ENCODE measurements at regions not wholly inside any gene's neighbourhood (a gene's known extent, or its start where the extent isn't known, plus 50 kb on each side); places are given as distances from the start of the nearest gene placed in this dataset.

- H3K4me1 ChIP-seq = no peaks in the 10 kb centered on the region
- no peaks in the 10 kb centered on the region for H3K27me3 ChIP-seq
- WGBS, 5 donors = 65 to 87% (median 80%) methylated on average over 1 of the region's 1 CpG
- H3K9me3 ChIP-seq = peaks cover 0 to 4% (median 0%) of the 10 kb centered on the region in 4 donors
- no peak for TF ChIP-seq POLR2AphosphoS5 (IDR thresholded peaks at IDR 0.05)
- TF ChIP-seq CTCF (IDR thresholded peaks at IDR 0.05) = no peak
- TF ChIP-seq EP300 (IDR thresholded peaks at IDR 0.05) = no peak
- no peak for TF ChIP-seq POLR2A (IDR thresholded peaks at IDR 0.05)
- DNase-seq = no peak
- no peak overlapping the region for H3K4me3 ChIP-seq
- H3K27ac ChIP-seq = no peak overlapping the region
- intact Hi-C loops (cut with DNase I; ENCODE audit: low total_unique reads) = no loop called here
- no peaks in the 10 kb centered on the region for H3K36me3 ChIP-seq
Observed at GRCh38 chr2:125553768-125554167, 1102.2 kb upstream of the GYPC start.

GRCh38 chr2:125554956-125555355, 1101.0 kb upstream of the GYPC start:
- TF ChIP-seq CTCF (IDR thresholded peaks at IDR 0.05) (no peak), POLR2A (IDR thresholded peaks at IDR 0.05) (no peak), EP300 (IDR thresholded peaks at IDR 0.05) (no peak), POLR2AphosphoS5 (IDR thresholded peaks at IDR 0.05) (no peak)
- Histone ChIP-seq H3K27ac (no peak overlapping the region), H3K9me3 (peaks cover 0 to 4% (median 0%) of the 10 kb centered on the region in 4 donors), H3K4me3 (no peak overlapping the region), H3K4me1 (no peaks in the 10 kb centered on the region), H3K36me3 (no peaks in the 10 kb centered on the region), H3K27me3 (no peaks in the 10 kb centered on the region)
- intact Hi-C loops (cut with DNase I; ENCODE audit: low total_unique reads) = no loop called here
- DNase-seq = no peak
- WGBS, 5 donors = 48 to 56% (median 49%) methylated on average over 2 of the region's 2 CpGs

GRCh38 chr2:125559186-125559585, 1096.8 kb upstream of the GYPC start:
- Histone ChIP-seq H3K4me3 (no peak overlapping the region), H3K9me3 (peaks cover 0 to 4% (median 0%) of the 10 kb centered on the region in 4 donors), H3K27me3 (no peaks in the 10 kb centered on the region), H3K36me3 (no peaks in the 10 kb centered on the region), H3K27ac (no peak overlapping the region), H3K4me1 (no peaks in the 10 kb centered on the region)
- intact Hi-C loops (cut with DNase I; ENCODE audit: low total_unique reads) = no loop called here
- no peak for DNase-seq
- TF ChIP-seq POLR2A (IDR thresholded peaks at IDR 0.05) (no peak), EP300 (IDR thresholded peaks at IDR 0.05) (no peak), POLR2AphosphoS5 (IDR thresholded peaks at IDR 0.05) (no peak)
- WGBS, 5 donors = 59 to 83% (median 73%) methylated on average over 3 of the region's 3 CpGs

- no peaks in the 10 kb centered on the region for H3K36me3 ChIP-seq
- intact Hi-C loops (cut with DNase I; ENCODE audit: low total_unique reads) = no loop called here
- no peak overlapping the region for H3K27ac ChIP-seq
- DNase-seq = no peak
- WGBS, 5 donors = 61 to 74% (median 64%) methylated on average over 1 of the region's 1 CpG
- H3K4me1 ChIP-seq = no peaks in the 10 kb centered on the region
- H3K27me3 ChIP-seq = no peaks in the 10 kb centered on the region
- no peak for TF ChIP-seq POLR2A (IDR thresholded peaks at IDR 0.05)
- no peak for TF ChIP-seq EP300 (IDR thresholded peaks at IDR 0.05)
- peaks cover 0 to 4% (median 0%) of the 10 kb centered on the region in 4 donors for H3K9me3 ChIP-seq
- no peak overlapping the region for H3K4me3 ChIP-seq
Observed at GRCh38 chr2:125560855-125561254, 1095.1 kb upstream of the GYPC start.

GRCh38 chr2:125561302-125561701, 1094.7 kb upstream of the GYPC start:
- Histone ChIP-seq H3K27me3 (no peaks in the 10 kb centered on the region), H3K9me3 (peaks cover 0 to 4% (median 0%) of the 10 kb centered on the region in 4 donors), H3K36me3 (no peaks in the 10 kb centered on the region), H3K27ac (no peak overlapping the region), H3K4me1 (no peaks in the 10 kb centered on the region), H3K4me3 (no peak overlapping the region)
- WGBS, 5 donors = 32 to 47% (median 41%) methylated on average over 3 of the region's 3 CpGs
- intact Hi-C loops (cut with DNase I; ENCODE audit: low total_unique reads) = no loop called here
- TF ChIP-seq POLR2AphosphoS5 (IDR thresholded peaks at IDR 0.05) (no peak), POLR2A (IDR thresholded peaks at IDR 0.05) (no peak), EP300 (IDR thresholded peaks at IDR 0.05) (no peak), CTCF (IDR thresholded peaks at IDR 0.05) (no peak)
- no peak for DNase-seq

Data from stomach (tissue), 8 donors.